Liver (tissue), 8 donors: ENCODE measurements at regions not wholly inside any gene's neighbourhood (a gene's known extent, or its start where the extent isn't known, plus 50 kb on each side); places are given as distances from the start of the nearest gene placed in this dataset.

Experiments
- DNase-seq: peaks from one replicate; pipeline ENCODE4 v3.0.0-alpha.2; 2017; ENCODE audit warnings: low spot score
- H3K27ac ChIP-seq, 2 donors: one replicate each; pipeline ENCODE4 v1.7.0; 2013; ENCODE audit warnings: inconsistent platforms in 2 of 2, low read length in 2 of 2, control low read depth in 1 of 2, low read depth in 1 of 2, mild to moderate bottlenecking in 1 of 2
- H3K27me3 ChIP-seq, 4 donors: one replicate each; pipeline versions ENCODE4 v1.6.1 to v1.7.0; 2013; ENCODE audit warnings: low read length in 3 of 4, inconsistent platforms in 1 of 4, mild to moderate bottlenecking in 1 of 4, moderate library complexity in 1 of 4; ENCODE audit not compliant: control insufficient read depth in 4 of 4, insufficient read depth in 4 of 4
- H3K36me3 ChIP-seq, 4 donors: one replicate each; pipeline versions ENCODE4 v1.6.1 to v1.7.0; 2013; ENCODE audit warnings: low read length in 3 of 4, mild to moderate bottlenecking in 3 of 4, low read depth in 1 of 4, moderate library complexity in 1 of 4; ENCODE audit not compliant: control insufficient read depth in 4 of 4, insufficient read depth in 3 of 4
- H3K4me1 ChIP-seq, 4 donors: one replicate each; pipeline versions ENCODE4 v1.6.1 to v1.7.0; 2013; ENCODE audit warnings: low read length in 3 of 4, mild to moderate bottlenecking in 3 of 4, moderate library complexity in 1 of 4; ENCODE audit not compliant: control insufficient read depth in 4 of 4, insufficient read depth in 4 of 4
- H3K4me3 ChIP-seq, 3 donors: one replicate each; pipeline versions ENCODE4 v1.6.1 to v1.7.0; 2013; ENCODE audit warnings: low read length in 3 of 3, control low read depth in 1 of 3, low read depth in 1 of 3, mild to moderate bottlenecking in 1 of 3
- H3K9ac ChIP-seq, 2 donors: one replicate each; pipeline ENCODE4 v1.7.0; 2013; ENCODE audit warnings: low read length in 2 of 2, mild to moderate bottlenecking in 2 of 2, moderate library complexity in 2 of 2, control low read depth in 1 of 2, low read depth in 1 of 2
- H3K9me3 ChIP-seq, 4 donors: one replicate each; pipeline versions ENCODE4 v1.6.1 to v1.7.0; 2013; ENCODE audit warnings: low read length in 3 of 4; ENCODE audit not compliant: control insufficient read depth in 4 of 4
- ATF3 ChIP-seq: IDR thresholded peaks from 2 replicates; pipeline ENCODE4 v1.6.1; 2016; ENCODE audit warnings: antibody characterized with exemption
- CTCF ChIP-seq: fragments of 150-350 bp; IDR thresholded peaks from 2 replicates; pipeline ENCODE4 v1.5.1; 2017; ENCODE audit warnings: improper control_type of control experiment, low read depth, low read length; ENCODE audit not compliant: missing input control
- FOXA2 ChIP-seq: IDR thresholded peaks from 2 replicates; pipeline ENCODE4 v1.6.1; 2016; ENCODE audit warnings: antibody characterized with exemption
- HNF4G ChIP-seq: IDR thresholded peaks from 2 replicates; pipeline ENCODE4 v1.6.1; 2016; ENCODE audit warnings: antibody characterized with exemption
- JUND ChIP-seq, 2 donors: IDR thresholded peaks; 2 replicates each; pipeline ENCODE4 v1.6.1; 2016; ENCODE audit warnings: antibody characterized with exemption in 2 of 2
- MAX ChIP-seq: IDR thresholded peaks from 2 replicates; pipeline ENCODE4 v1.6.1; 2016; ENCODE audit warnings: antibody characterized with exemption
- NR2F2 ChIP-seq: IDR thresholded peaks from 2 replicates; pipeline ENCODE4 v1.6.1; 2016; ENCODE audit warnings: antibody characterized with exemption
- RAD21 ChIP-seq, 2 donors: IDR thresholded peaks; 2 replicates each; pipeline ENCODE4 v1.6.1; 2016; ENCODE audit warnings: antibody characterized with exemption in 2 of 2, mild to moderate bottlenecking in 2 of 2
- REST ChIP-seq: IDR thresholded peaks from 2 replicates; pipeline ENCODE4 v1.6.1; 2016; ENCODE audit warnings: antibody characterized with exemption, mild to moderate bottlenecking
- RXRA ChIP-seq, 2 donors: IDR thresholded peaks; 2 replicates each; pipeline ENCODE4 v1.6.1; 2017 to 2018; ENCODE audit warnings: antibody characterized with exemption in 2 of 2, mild to moderate bottlenecking in 1 of 2
- ZBTB33 ChIP-seq: IDR thresholded peaks from 2 replicates; pipeline ENCODE4 v1.6.1; 2016; ENCODE audit warnings: antibody characterized with exemption
- WGBS: extraction: QIAGEN DNeasy Blood & Tissue Kit; methylation state at CpG from one replicate; pipeline ENCODE4 v1.1.7; 2013; 5-methylcytosine and 5-hydroxymethylcytosine counted together
- donor health status: healthy.
- donor health status: healthy.
- donor health status: healthy.
- donor health status: healthy.
- donor health status: healthy.

GRCh38 chr4:31595496-31595895 lies 875.3 kb downstream of the PCDH7 start:
- Histone ChIP-seq H3K27ac (no peak overlapping the region), H3K4me1 (no peaks in the 10 kb centered on the region), H3K9me3 (no peaks in the 10 kb centered on the region), H3K4me3 (no peak overlapping the region), H3K9ac (no peak overlapping the region), H3K27me3 (no peaks in the 10 kb centered on the region), H3K36me3 (no peaks in the 10 kb centered on the region)
- TF ChIP-seq REST = no peak
- TF ChIP-seq ZBTB33 = no peak
- no peak for TF ChIP-seq RXRA (IDR thresholded peaks at IDR 0.05)
- TF ChIP-seq NR2F2 = no peak
- 79% methylated on average over 2 of the region's 2 CpGs for WGBS
- no peak for DNase-seq

- no peaks in the 10 kb centered on the region for H3K36me3 ChIP-seq
- WGBS = 58% methylated on average over 3 of the region's 3 CpGs
- no peaks in the 10 kb centered on the region for H3K9me3 ChIP-seq
- H3K4me1 ChIP-seq = no peaks in the 10 kb centered on the region
- no peak overlapping the region for H3K27ac ChIP-seq
- no peaks in the 10 kb centered on the region for H3K27me3 ChIP-seq
- TF ChIP-seq RXRA (IDR thresholded peaks at IDR 0.05) (no peak), HNF4G (no peak), FOXA2 (no peak), JUND (IDR thresholded peaks at IDR 0.05) (no peak), MAX (no peak), RAD21 (IDR thresholded peaks at IDR 0.05) (no peak), CTCF (no peak), REST (no peak), ATF3 (no peak)
- no peak for DNase-seq
- no peak overlapping the region for H3K4me3 ChIP-seq
- no peak overlapping the region for H3K9ac ChIP-seq
Observed at GRCh38 chr4:31598639-31599038, 878.5 kb downstream of the PCDH7 start.
